Activated CD8-positive, alpha-beta memory T cell treated with anti-CD3 and anti-CD28 coated beads, Interleukin-2, amount 50 U/mL, for 24 hours (primary cell): ENCODE measurements at regions not wholly inside any gene's neighbourhood (a gene's known extent, or its start where the extent isn't known, plus 50 kb on each side); places are given as distances from the start of the nearest gene placed in this dataset.
A peak's percentile ranks its signal among the peaks of the same experiment; 100 is the strongest.

Experiments used
- DNase-seq: peaks from one replicate; pipeline ENCODE4 v3.0.0-alpha.2; 2020; ENCODE audit errors: extremely low read depth

- DNase-seq, result peak; percentile 26
Measured at GRCh38 chr1:168386949-168387586, 106.4 kb downstream of the TBX19 start.

- DNase-seq, result no peak
Measured at GRCh38 chr1:168386492-168386891, 105.8 kb downstream of the TBX19 start.

GRCh38 chr1:168381850-168382249 lies 101.2 kb downstream of the TBX19 start:
- DNase-seq, result no peak

GRCh38 chr1:168380945-168381344 lies 100.3 kb downstream of the TBX19 start:
- no peak for DNase-seq

GRCh38 chr1:168379104-168379860 lies 98.6 kb downstream of the TBX19 start:
- no peak for DNase-seq

- DNase-seq, result no peak
Measured at GRCh38 chr1:168375566-168376300, 95.1 kb downstream of the TBX19 start.

GRCh38 chr1:168374566-168374965 lies 93.9 kb downstream of the TBX19 start:
- DNase-seq, result no peak

GRCh38 chr1:168373869-168374268 lies 93.2 kb downstream of the TBX19 start:
- no peak for DNase-seq

- no peak for DNase-seq
Measured at GRCh38 chr1:168372861-168373371, 92.2 kb downstream of the TBX19 start.

GRCh38 chr1:168372307-168372706 lies 91.6 kb downstream of the TBX19 start:
- no peak for DNase-seq

GRCh38 chr1:168371477-168371876 lies 90.8 kb downstream of the TBX19 start:
- DNase-seq, result no peak

- no peak for DNase-seq
Measured at GRCh38 chr1:168370586-168370985, 89.9 kb downstream of the TBX19 start.

GRCh38 chr1:168369655-168370054 lies 89.0 kb downstream of the TBX19 start:
- no peak for DNase-seq

- DNase-seq, result no peak
Measured at GRCh38 chr1:168368131-168368530, 87.5 kb downstream of the TBX19 start.

- no peak for DNase-seq
Measured at GRCh38 chr1:168365719-168366479, 85.2 kb downstream of the TBX19 start.
